Lower leg skin (tissue), 4 donors: ENCODE measurements at regions not wholly inside any gene's neighbourhood (a gene's known extent, or its start where the extent isn't known, plus 50 kb on each side); places are given as distances from the start of the nearest gene placed in this dataset.

ENCODE experiments used
- DNase-seq, 2 donors: peaks; one replicate each; pipeline ENCODE4 v3.0.0-alpha.2; 2019; ENCODE audit warnings: low spot score in 2 of 2
- H3K4me3 ChIP-seq: fragments of 200-600 bp; sonication (generic); 2 replicates; pipeline ENCODE4 v1.5.1; 2017; ENCODE audit warnings: mild to moderate bottlenecking, low read depth; ENCODE audit not compliant: poor library complexity, severe bottlenecking
- POLR2A ChIP-seq, 2 donors: fragments of 450-650 bp; IDR thresholded peaks; one replicate each; pipeline ENCODE4 v1.6.1; 2016 to 2017; ENCODE audit warnings: antibody characterized with exemption in 2 of 2, mild to moderate bottlenecking in 1 of 2, moderate library complexity in 1 of 2
- WGBS, 2 donors: methylation state at CpG; one replicate each; pipeline ENCODE4 v1.1.5; 2018; 5-methylcytosine and 5-hydroxymethylcytosine counted together
- intact Hi-C: fragments of 100-400 bp; cut with DNase I; formaldehyde crosslinking; loops from one replicate; pipeline ENCODE4 v1.15.0; 2023; ENCODE audit warnings: low total_unique reads
- TF ChIP-seq, protein P1 (sequence below), 3 donors: fragments of 450-650 bp; IDR thresholded peaks; one replicate each; pipeline ENCODE4 v1.5.1; 2016; ENCODE audit warnings: antibody characterized with exemption in 3 of 3, mild to moderate bottlenecking in 3 of 3, moderate library complexity in 2 of 3

DNA sequence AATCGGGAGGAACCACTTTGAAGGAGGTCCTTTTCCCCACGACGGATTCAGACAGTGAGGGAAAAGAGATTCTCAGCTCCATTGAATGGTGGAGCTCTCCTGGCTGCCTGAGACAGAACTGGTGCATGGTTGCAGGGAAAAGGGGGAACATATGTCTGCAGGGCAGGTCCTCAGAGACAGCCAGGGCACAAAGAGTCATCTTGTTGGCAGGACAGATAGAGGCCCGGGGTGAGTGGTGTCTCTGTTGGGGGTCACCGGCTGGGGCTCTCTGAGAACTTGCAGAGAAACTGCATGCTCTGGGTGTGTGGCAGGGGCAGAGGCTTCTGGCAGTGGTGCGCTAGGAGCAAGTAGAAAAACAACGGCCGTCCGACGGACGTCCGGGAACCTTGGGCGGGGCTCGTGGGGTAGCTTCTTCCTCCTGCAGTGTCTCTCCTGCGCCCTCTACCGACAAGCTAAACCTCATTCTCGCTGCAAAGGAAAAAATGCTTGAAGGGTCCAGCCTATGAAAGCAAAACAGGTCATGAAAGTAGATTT lies 94.3 kb downstream of the CDCA7 start:
- peak; percentile 69 to 93 for DNase-seq
- no peak overlapping the region for H3K4me3 ChIP-seq
- 14 to 22% methylated on average over 16 to 17 of the region's 17 CpGs for WGBS, 2 donors
- intact Hi-C loops, result no loop called here
- TF ChIP-seq POLR2A (IDR thresholded peaks at IDR 0.05), result no peak
- TF ChIP-seq, protein P1, sequence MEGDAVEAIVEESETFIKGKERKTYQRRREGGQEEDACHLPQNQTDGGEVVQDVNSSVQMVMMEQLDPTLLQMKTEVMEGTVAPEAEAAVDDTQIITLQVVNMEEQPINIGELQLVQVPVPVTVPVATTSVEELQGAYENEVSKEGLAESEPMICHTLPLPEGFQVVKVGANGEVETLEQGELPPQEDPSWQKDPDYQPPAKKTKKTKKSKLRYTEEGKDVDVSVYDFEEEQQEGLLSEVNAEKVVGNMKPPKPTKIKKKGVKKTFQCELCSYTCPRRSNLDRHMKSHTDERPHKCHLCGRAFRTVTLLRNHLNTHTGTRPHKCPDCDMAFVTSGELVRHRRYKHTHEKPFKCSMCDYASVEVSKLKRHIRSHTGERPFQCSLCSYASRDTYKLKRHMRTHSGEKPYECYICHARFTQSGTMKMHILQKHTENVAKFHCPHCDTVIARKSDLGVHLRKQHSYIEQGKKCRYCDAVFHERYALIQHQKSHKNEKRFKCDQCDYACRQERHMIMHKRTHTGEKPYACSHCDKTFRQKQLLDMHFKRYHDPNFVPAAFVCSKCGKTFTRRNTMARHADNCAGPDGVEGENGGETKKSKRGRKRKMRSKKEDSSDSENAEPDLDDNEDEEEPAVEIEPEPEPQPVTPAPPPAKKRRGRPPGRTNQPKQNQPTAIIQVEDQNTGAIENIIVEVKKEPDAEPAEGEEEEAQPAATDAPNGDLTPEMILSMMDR (IDR thresholded peaks at IDR 0.05), result no peak

DNA sequence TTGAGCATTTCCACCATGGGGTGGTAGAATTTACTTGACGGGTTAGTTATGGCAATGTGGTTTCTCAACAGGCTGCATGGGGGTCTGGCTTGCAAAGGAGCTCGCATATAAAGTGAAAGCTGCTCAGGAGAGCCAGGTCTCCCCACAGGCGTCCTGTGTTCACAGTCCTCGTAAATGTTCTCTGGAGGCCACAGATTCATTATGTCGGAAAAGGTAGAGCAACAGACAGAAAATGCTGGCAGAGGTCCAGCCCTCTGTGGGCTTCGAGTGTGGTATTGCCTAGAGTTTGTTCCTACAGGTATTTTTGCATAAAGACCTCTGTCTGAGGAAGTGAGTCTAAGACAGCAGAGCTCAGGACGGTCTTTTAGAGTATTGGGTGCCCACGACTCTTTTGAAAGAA lies 96.4 kb downstream of the CDCA7 start:
- DNase-seq, result no peak
- intact Hi-C loops, result no loop called here
- 58 to 61% methylated on average over 8 of the region's 8 CpGs for WGBS, 2 donors
- H3K4me3 ChIP-seq, result no peak overlapping the region
- no peak for TF ChIP-seq POLR2A (IDR thresholded peaks at IDR 0.05)
- TF ChIP-seq, protein P1 (IDR thresholded peaks at IDR 0.05), result no peak

DNA sequence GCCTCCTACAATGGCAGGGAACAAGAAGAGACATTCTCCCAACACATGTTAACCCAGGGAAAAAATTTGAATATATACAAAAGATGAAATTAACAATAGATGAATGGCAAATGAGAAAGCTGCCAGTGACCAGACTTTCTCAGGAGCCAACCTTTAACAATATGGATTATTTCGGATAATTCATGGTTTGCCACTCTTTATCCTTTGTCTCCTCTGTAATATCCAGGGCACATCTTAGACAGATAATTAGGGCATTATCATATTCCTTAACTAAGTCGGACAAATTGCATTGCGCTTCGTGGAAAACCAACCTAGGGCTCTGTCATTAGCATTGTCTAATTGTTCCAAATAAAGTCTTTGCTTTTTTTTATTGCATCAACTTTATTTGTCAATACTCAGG lies 97.3 kb downstream of the CDCA7 start:
- WGBS, 2 donors, result 96% methylated on average over 4 of the region's 4 CpGs
- TF ChIP-seq POLR2A (IDR thresholded peaks at IDR 0.05), result no peak
- TF ChIP-seq, protein P1 (IDR thresholded peaks at IDR 0.05), result no peak
- intact Hi-C loops, result no loop called here
- DNase-seq, result no peak
- H3K4me3 ChIP-seq, result no peak overlapping the region

DNA sequence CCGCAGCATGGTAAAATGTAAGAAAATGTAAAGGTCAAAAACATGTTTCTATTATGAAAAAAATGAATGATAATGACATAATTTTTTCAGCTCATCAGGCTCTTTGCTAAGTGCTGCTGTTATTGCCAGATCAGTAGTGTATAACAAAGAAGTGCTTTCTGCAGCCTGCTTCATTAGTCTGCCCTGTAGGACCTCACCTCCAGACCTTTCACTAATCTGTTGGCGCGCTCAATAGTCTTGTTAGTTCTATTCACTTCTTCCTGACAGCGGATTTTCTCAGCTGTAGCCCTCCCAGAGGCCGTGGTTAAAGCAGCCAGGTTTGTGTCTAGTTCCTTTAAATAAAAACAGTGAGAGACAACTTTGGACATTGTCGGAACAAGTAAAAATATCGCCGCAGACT lies 97.7 kb downstream of the CDCA7 start:
- no peak for DNase-seq
- H3K4me3 ChIP-seq, result no peak overlapping the region
- intact Hi-C loops, result no loop called here
- TF ChIP-seq, protein P1 (IDR thresholded peaks at IDR 0.05), result no peak
- no peak for TF ChIP-seq POLR2A (IDR thresholded peaks at IDR 0.05)
- 85 to 89% methylated on average over 8 of the region's 8 CpGs for WGBS, 2 donors

DNA sequence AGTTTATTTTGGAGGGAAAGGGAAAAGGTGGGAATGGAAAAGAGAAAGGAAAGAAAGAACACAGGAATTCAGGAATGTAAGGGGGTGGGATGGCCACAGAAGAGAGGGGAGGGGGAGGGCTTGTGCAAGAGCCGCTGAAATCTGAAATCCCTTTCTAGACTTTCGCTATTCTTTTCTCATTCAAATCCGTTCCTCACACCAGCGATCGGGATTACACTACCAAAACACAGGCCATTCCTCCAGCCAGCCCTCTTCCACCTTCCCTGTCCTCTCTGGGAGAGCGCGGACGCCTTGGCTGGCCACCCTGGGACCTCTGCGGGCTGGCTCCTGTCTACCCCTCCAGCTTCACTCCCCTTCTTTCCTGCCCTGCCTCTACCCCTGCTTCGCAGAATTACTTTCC lies 102.3 kb downstream of the CDCA7 start:
- WGBS, 2 donors, result 91 to 95% methylated on average over 10 of the region's 10 CpGs
- intact Hi-C loops, result no loop called here
- no peak overlapping the region for H3K4me3 ChIP-seq
- no peak for DNase-seq
- TF ChIP-seq POLR2A (IDR thresholded peaks at IDR 0.05), result no peak
- TF ChIP-seq, protein P1 (IDR thresholded peaks at IDR 0.05), result no peak

DNA sequence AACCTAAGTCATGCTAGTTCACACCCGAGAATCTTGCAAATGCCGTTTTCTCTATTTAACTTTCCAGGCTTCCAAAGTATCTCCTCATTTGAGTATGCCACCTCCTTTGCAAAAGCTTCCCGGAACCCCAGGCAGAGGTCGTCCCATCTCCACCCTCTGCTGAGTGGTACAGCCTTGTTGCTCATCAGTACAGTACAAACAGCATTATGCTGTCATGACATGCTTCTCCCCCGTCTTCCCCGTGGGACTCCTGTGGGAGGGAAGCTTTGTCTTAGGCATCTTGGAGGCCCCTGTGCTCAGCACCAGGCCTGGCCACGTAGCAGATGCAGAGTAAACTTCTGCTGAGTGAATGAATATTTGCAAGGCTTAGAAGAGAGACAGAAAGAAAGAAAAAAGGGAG lies 102.7 kb downstream of the CDCA7 start:
- WGBS, 2 donors, result 69 to 76% methylated on average over 7 of the region's 7 CpGs
- intact Hi-C loops, result no loop called here
- H3K4me3 ChIP-seq, result no peak overlapping the region
- no peak for DNase-seq
- no peak for TF ChIP-seq POLR2A (IDR thresholded peaks at IDR 0.05)
- TF ChIP-seq, protein P1 (IDR thresholded peaks at IDR 0.05), result no peak
